HL-60 (cell line): ENCODE measurements at regions not wholly inside any gene's neighbourhood (a gene's known extent, or its start where the extent isn't known, plus 50 kb on each side); places are given as distances from the start of the nearest gene placed in this dataset.

Experiments
- DNase-seq, 2 experiments: peaks; one replicate each; pipeline ENCODE4 v3.0.0-alpha.2; 2010 to 2020; ENCODE audit warnings: low read depth in 1 of 2, low spot score in 1 of 2
- H3K27ac ChIP-seq: fragments of 250-450 bp; sonication (Bioruptor Pico); replicated peaks from 2 replicates; pipeline ENCODE4 v1.5.1; 2020; ENCODE audit warnings: mild to moderate bottlenecking, moderate library complexity
- H3K27me3 ChIP-seq: fragments of 250-450 bp; sonication (Bioruptor Pico); 2 replicates; pipeline ENCODE4 v1.5.1; 2021; ENCODE audit warnings: mild to moderate bottlenecking, moderate library complexity; ENCODE audit not compliant: insufficient read depth, poor library complexity, severe bottlenecking
- H3K4me3 ChIP-seq: replicated peaks from 2 replicates; pipeline ENCODE4 v1.5.1; 2011; ENCODE audit warnings: mild to moderate bottlenecking, control low read depth, low read length; ENCODE audit not compliant: insufficient read depth
- GABPA ChIP-seq: IDR thresholded peaks from 2 replicates; pipeline ENCODE4 v1.6.1; 2012; ENCODE audit warnings: low read depth
- POLR2AphosphoS5 ChIP-seq: IDR thresholded peaks from 2 replicates; pipeline ENCODE4 v1.6.1; 2012; ENCODE audit warnings: low read depth
- SPI1 ChIP-seq: IDR thresholded peaks from 2 replicates; pipeline ENCODE4 v1.6.1; 2012; ENCODE audit warnings: low read depth, mild to moderate bottlenecking, borderline replicate concordance
- TF ChIP-seq, protein P1 (sequence below): IDR thresholded peaks from 2 replicates; pipeline ENCODE4 v1.6.1; 2012; ENCODE audit warnings: low read depth; ENCODE audit not compliant: insufficient replicate concordance
- TF ChIP-seq, protein P2 (sequence below): IDR thresholded peaks from one replicate; pipeline ENCODE4 v1.5.1; 2011; ENCODE audit warnings: low read length, control low read depth, inconsistent platforms; ENCODE audit not compliant: insufficient read depth

DNA sequence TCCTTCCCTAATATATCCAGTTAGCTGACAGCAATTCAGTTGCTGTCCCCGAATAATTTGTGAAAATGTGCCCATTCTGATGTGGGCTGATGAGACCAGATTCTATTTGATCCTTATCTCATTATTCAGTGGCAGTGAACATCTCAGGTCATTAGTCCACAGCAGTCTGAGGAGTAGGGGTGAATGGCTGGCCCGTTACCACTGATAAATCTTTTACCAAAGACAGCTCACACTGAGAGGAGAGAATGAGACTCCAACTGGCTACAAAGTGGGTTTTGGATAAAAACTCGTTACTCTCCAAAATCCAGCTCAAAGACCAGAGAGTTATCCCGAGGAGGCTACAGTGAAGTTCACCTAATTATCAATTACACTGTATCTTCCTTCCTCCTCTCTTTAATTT is 189.7 kb downstream of the TUSC7 start:
- no peak for DNase-seq
- Histone ChIP-seq H3K27ac (no peak overlapping the region), H3K27me3 (no peaks in the 10 kb centered on the region), H3K4me3 (no peak overlapping the region)
- TF ChIP-seq GABPA (no peak), POLR2AphosphoS5 (no peak), SPI1 (no peak)
- TF ChIP-seq, protein P1, sequence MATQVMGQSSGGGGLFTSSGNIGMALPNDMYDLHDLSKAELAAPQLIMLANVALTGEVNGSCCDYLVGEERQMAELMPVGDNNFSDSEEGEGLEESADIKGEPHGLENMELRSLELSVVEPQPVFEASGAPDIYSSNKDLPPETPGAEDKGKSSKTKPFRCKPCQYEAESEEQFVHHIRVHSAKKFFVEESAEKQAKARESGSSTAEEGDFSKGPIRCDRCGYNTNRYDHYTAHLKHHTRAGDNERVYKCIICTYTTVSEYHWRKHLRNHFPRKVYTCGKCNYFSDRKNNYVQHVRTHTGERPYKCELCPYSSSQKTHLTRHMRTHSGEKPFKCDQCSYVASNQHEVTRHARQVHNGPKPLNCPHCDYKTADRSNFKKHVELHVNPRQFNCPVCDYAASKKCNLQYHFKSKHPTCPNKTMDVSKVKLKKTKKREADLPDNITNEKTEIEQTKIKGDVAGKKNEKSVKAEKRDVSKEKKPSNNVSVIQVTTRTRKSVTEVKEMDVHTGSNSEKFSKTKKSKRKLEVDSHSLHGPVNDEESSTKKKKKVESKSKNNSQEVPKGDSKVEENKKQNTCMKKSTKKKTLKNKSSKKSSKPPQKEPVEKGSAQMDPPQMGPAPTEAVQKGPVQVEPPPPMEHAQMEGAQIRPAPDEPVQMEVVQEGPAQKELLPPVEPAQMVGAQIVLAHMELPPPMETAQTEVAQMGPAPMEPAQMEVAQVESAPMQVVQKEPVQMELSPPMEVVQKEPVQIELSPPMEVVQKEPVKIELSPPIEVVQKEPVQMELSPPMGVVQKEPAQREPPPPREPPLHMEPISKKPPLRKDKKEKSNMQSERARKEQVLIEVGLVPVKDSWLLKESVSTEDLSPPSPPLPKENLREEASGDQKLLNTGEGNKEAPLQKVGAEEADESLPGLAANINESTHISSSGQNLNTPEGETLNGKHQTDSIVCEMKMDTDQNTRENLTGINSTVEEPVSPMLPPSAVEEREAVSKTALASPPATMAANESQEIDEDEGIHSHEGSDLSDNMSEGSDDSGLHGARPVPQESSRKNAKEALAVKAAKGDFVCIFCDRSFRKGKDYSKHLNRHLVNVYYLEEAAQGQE, result no peak
- TF ChIP-seq, protein P2, sequence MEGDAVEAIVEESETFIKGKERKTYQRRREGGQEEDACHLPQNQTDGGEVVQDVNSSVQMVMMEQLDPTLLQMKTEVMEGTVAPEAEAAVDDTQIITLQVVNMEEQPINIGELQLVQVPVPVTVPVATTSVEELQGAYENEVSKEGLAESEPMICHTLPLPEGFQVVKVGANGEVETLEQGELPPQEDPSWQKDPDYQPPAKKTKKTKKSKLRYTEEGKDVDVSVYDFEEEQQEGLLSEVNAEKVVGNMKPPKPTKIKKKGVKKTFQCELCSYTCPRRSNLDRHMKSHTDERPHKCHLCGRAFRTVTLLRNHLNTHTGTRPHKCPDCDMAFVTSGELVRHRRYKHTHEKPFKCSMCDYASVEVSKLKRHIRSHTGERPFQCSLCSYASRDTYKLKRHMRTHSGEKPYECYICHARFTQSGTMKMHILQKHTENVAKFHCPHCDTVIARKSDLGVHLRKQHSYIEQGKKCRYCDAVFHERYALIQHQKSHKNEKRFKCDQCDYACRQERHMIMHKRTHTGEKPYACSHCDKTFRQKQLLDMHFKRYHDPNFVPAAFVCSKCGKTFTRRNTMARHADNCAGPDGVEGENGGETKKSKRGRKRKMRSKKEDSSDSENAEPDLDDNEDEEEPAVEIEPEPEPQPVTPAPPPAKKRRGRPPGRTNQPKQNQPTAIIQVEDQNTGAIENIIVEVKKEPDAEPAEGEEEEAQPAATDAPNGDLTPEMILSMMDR, result no peak

- H3K4me3 ChIP-seq, result no peak overlapping the region
- DNase-seq, result no peak
- H3K27ac ChIP-seq, result no peak overlapping the region
- no peaks in the 10 kb centered on the region for H3K27me3 ChIP-seq
- TF ChIP-seq, protein P1, result no peak
- TF ChIP-seq GABPA, result no peak
- TF ChIP-seq, protein P2, result no peak
- no peak for TF ChIP-seq SPI1
- TF ChIP-seq POLR2AphosphoS5, result no peak
Measured at GRCh38 chr3:116905334-116905733, 195.8 kb downstream of the TUSC7 start.

DNA sequence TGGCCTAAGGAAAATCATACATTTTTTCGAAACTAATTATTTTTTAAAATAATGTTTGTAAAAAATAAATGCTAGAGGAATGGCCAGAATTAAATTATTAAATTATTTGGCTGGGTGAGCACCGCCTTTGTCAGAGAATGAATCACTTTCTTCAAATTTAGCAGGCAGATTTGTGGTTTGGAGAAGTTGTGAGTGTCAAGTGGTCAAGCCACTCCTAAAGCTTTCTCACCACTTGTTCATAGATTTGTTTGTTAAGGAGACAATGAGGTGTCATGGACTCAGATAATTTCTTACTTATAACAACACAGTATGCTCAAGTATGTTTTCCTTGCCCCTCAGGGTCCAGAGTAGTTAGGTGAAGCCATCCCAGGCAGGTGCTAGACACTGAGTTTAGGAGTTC is 196.2 kb downstream of the TUSC7 start:
- H3K4me3 ChIP-seq, result no peak overlapping the region
- DNase-seq, result no peak
- TF ChIP-seq, protein P2, result no peak
- TF ChIP-seq, protein P1, result no peak
- TF ChIP-seq POLR2AphosphoS5, result no peak
- no peak for TF ChIP-seq SPI1
- TF ChIP-seq GABPA, result no peak
- no peak overlapping the region for H3K27ac ChIP-seq
- H3K27me3 ChIP-seq, result no peaks in the 10 kb centered on the region
